Esophagus (tissue), 2 donors: ENCODE measurements at regions not wholly inside any gene's neighbourhood (a gene's known extent, or its start where the extent isn't known, plus 50 kb on each side); places are given as distances from the start of the nearest gene placed in this dataset.

Experiments used
- H3K27ac ChIP-seq, 2 donors: one replicate each; pipeline ENCODE4 v1.5.1; 2013; ENCODE audit warnings: low read depth in 2 of 2, mild to moderate bottlenecking in 2 of 2, inconsistent platforms in 1 of 2, low read length in 1 of 2, moderate library complexity in 1 of 2
- H3K27me3 ChIP-seq, 2 donors: one replicate each; pipeline ENCODE4 v1.6.1; 2013; ENCODE audit warnings: low read length in 2 of 2, control low read depth in 1 of 2, mild to moderate bottlenecking in 1 of 2; ENCODE audit not compliant: insufficient read depth in 2 of 2, control insufficient read depth in 1 of 2
- H3K36me3 ChIP-seq, 2 donors: one replicate each; pipeline ENCODE4 v1.6.1; 2013; ENCODE audit warnings: low read length in 1 of 2; ENCODE audit not compliant: control insufficient read depth in 2 of 2, insufficient read depth in 2 of 2
- H3K4me1 ChIP-seq, 2 donors: one replicate each; pipeline ENCODE4 v1.6.1; 2013; ENCODE audit warnings: low read length in 1 of 2; ENCODE audit not compliant: control insufficient read depth in 2 of 2, insufficient read depth in 2 of 2
- H3K4me3 ChIP-seq, 2 donors: one replicate each; pipeline ENCODE4 v1.5.1; 2013; ENCODE audit warnings: low read length in 2 of 2, mild to moderate bottlenecking in 2 of 2, low read depth in 1 of 2, moderate library complexity in 1 of 2
- H3K9me3 ChIP-seq, 2 donors: one replicate each; pipeline ENCODE4 v1.6.1; 2013; ENCODE audit warnings: mild to moderate bottlenecking in 2 of 2, low read depth in 1 of 2, low read length in 1 of 2, moderate library complexity in 1 of 2; ENCODE audit not compliant: control insufficient read depth in 2 of 2, insufficient read depth in 1 of 2
- WGBS, 2 donors: extraction: QIAGEN DNeasy Blood & Tissue Kit; methylation state at CpG; one replicate each; pipeline ENCODE4 v1.1.7; 2013; 5-methylcytosine and 5-hydroxymethylcytosine counted together
- donor health status: healthy with polysubstance abuse.
- donor health status: Bipolar disorder and iron deficiency.

DNA sequence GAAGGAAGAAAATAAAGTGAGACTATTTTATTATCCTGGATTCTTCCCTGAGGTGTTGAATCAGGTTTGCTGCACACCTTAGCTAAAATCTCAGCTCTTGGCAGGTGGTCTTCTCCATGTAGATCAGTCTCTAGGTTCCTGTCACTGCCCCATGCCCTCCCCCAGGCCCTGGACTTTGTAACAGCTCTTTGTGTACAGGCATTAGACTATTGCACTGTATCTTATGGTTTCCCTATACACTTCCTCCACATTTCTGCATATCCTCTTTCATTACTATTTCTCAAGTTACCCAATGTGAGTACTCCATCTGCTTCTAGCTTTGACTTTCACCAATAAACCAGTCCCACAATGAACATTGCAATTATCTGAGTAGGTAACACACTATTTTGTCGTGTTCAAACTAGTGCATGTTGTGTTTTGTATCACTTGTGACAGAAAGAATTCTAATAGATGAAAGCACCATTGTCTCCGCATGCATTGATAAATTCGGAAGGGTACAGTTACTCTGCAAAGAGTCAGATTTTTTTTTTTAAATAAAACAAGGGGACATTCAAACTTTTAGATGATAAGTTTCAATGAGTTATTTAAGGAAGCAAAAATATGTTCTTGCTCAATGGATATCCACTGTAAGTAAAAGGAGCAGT lies 1348.7 kb upstream of the C9orf72 start:
- H3K4me1 ChIP-seq = no peaks in the 10 kb centered on the region
- H3K4me3 ChIP-seq = no peak overlapping the region
- 74 to 86% methylated on average over 3 of the region's 3 CpGs for WGBS, 2 donors

DNA sequence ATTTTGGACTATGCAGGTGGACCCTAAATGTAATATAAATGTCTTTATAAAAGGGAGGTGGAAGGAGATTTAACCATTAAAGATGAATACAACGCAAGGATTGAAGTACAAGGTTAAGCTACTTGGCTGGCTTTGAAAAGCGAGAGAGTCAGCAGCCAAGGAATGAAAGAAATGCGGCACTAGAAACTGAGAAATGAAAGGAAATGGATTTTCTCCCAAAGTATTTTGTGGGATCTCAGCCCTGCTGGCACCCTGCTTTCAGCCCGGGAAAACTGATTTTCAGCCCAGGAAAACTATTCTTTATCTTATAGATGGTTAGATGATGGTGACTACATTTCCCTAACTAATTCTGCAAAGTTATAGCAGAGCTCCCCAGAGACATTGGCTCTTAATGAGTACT lies 1349.6 kb upstream of the C9orf72 start:
- 59 to 60% methylated on average over 4 of the region's 4 CpGs for whole genome bisulfite sequencing, 2 donors
- no peaks in the 10 kb centered on the region for H3K9me3 ChIP-seq

More for the DNA sequence above, 1348.7 kb upstream of the C9orf72 start:
- H3K36me3 ChIP-seq = no peaks in the 10 kb centered on the region
- no peaks in the 10 kb centered on the region for H3K9me3 ChIP-seq
- H3K27ac ChIP-seq = no peak overlapping the region
- peaks cover 0 to 3% of the 10 kb centered on the region in 2 donors for H3K27me3 ChIP-seq

DNA sequence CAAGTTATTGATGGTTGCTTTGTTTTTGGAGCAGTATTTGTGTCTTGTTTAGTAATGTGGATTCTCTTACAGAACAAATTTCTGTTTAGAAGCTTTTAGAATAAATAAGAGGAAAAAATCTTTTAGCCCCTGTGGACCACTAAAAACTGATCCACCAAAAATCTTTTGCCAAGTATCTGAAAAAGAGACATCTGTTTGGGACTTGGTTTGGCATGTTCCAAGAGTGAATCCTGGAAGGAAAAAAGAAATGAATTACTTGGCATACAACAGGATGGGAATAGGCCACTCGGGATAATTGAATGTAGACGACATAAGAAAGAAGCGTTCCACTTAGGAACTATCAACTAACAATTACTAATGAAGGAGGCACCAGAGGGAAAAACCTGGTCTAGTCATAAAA lies 1350.1 kb upstream of the C9orf72 start:
- Histone ChIP-seq H3K9me3 (no peaks in the 10 kb centered on the region), H3K4me3 (no peak overlapping the region), H3K27me3 (peaks cover 0 to 3% of the 10 kb centered on the region in 2 donors), H3K4me1 (no peaks in the 10 kb centered on the region), H3K36me3 (no peaks in the 10 kb centered on the region), H3K27ac (no peak overlapping the region)
- WGBS, 2 donors = 57 to 76% methylated on average over 3 of the region's 3 CpGs

More for the DNA sequence above, 1349.6 kb upstream of the C9orf72 start:
- Histone ChIP-seq H3K36me3 (no peaks in the 10 kb centered on the region), H3K27me3 (peaks cover 0 to 3% of the 10 kb centered on the region in 2 donors), H3K27ac (no peak overlapping the region), H3K4me3 (no peak overlapping the region), H3K4me1 (no peaks in the 10 kb centered on the region)

DNA sequence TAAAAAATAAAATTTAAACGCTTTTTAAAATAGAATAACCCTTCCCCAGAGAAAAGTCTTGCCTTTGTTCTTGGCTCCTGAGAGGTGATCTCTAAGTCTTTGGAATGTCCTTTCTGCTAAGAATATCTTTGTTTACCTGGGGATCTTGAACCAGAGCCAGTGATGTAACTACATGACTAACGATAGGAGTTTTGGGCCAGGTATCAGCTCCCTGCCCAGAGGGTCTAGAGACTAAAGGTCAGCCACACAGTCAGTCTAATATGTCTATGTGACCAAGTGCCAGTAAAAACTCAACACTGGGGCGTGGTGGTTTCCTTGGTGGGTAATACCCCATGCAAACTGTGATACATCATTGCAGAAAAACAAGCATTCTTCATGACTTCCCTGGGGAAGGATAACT lies 1351.9 kb upstream of the C9orf72 start:
- Histone ChIP-seq H3K36me3 (no peaks in the 10 kb centered on the region), H3K9me3 (no peaks in the 10 kb centered on the region), H3K4me3 (no peak overlapping the region), H3K27ac (no peak overlapping the region), H3K4me1 (no peaks in the 10 kb centered on the region), H3K27me3 (peaks cover 0 to 3% of the 10 kb centered on the region in 2 donors)
- 68 to 70% methylated on average over 3 of the region's 3 CpGs for WGBS, 2 donors

DNA sequence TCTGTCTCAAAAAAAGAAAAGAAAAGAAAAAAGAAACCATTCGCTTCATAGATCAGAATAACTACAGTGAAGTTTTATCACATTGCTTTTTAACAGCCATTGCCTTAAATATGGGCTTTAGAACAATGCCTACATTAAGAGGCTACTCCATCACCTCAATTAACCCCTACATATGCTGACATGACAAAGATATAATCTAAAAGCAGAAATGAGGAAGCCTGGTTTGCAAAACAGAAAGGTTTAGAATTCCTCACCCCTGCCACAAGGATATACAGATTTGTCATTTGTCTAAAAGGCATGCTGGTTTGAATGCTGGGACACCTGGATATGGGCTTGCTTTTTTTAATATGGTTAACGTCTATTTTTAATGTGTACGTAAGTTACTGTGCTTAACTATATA lies 1353.0 kb upstream of the C9orf72 start:
- no peaks in the 10 kb centered on the region for H3K4me1 ChIP-seq
- no peak overlapping the region for H3K27ac ChIP-seq
- 77 to 84% methylated on average over 3 of the region's 3 CpGs for WGBS, 2 donors
- H3K36me3 ChIP-seq = no peaks in the 10 kb centered on the region
- no peak overlapping the region for H3K4me3 ChIP-seq
- no peaks in the 10 kb centered on the region for H3K9me3 ChIP-seq
- peaks cover 0 to 3% of the 10 kb centered on the region in 2 donors for H3K27me3 ChIP-seq

DNA sequence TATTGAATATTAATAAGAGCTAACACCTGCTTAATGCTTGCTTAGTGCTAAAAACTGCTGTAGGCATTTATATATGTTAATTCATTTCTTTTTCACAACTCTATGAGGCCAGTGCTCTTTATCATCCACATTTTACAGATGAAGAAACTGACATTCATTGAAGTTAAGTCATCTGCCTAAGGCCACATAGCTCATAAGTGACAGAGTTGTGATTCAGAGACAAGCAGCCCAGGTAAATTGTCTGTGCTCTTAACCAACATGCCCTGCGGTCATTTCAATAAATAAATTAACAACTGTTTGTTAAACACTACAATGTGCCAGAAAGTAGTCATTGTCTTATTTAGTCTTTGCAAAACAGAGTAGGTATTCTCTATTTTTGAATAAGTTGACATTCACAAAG lies 1354.4 kb upstream of the C9orf72 start:
- 47 to 50% methylated on average over 1 of the region's 1 CpG for WGBS, 2 donors
- Histone ChIP-seq H3K4me1 (no peaks in the 10 kb centered on the region), H3K27me3 (peaks cover 0 to 3% of the 10 kb centered on the region in 2 donors), H3K36me3 (no peaks in the 10 kb centered on the region), H3K9me3 (no peaks in the 10 kb centered on the region), H3K27ac (no peak overlapping the region), H3K4me3 (no peak overlapping the region)

DNA sequence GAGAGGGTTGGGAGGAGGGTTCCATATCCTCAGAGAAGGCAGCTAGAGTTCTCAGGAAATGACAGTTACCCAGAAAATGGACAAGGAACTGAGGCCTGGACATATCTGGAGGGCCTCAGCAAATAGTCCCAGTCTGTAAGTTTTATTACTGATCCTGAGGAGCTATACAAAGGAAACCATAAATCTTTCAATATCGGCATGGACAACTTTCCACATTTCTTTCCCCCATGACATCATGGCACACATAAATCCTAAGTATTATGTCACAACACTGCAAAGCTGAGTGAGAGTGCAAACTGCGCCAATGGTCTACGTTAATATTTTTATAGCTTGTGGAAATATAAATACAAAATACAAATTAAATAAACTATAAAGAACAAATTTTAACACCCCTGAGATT lies 1356.2 kb upstream of the C9orf72 start:
- Histone ChIP-seq H3K4me3 (no peak overlapping the region), H3K9me3 (no peaks in the 10 kb centered on the region), H3K36me3 (no peaks in the 10 kb centered on the region), H3K27me3 (no peaks in the 10 kb centered on the region), H3K4me1 (no peaks in the 10 kb centered on the region), H3K27ac (no peak overlapping the region)
- WGBS, 2 donors = 73 to 74% methylated on average over 3 of the region's 3 CpGs

DNA sequence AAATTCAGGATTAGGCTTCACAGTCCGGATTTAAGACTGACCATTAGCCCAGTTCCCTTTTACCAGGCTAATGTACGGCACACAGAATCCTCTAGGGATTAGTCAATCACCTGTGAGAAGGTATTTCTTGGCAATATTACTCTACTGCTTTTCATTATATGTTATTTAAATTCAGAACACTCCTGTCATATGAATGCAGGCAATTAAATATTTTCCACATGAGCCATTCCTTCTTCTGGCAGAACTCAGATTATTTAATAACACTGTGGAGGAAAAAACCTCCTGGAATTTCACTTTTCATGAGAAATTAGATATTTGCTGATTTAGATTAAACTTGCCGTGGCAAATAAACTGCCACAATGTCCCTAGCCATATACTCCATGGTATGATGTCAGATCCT lies 1357.5 kb upstream of the C9orf72 start:
- no peaks in the 10 kb centered on the region for H3K36me3 ChIP-seq
- H3K27me3 ChIP-seq = no peaks in the 10 kb centered on the region
- no peaks in the 10 kb centered on the region for H3K9me3 ChIP-seq
- no peaks in the 10 kb centered on the region for H3K4me1 ChIP-seq
- WGBS, 2 donors = 72 to 80% methylated on average over 3 of the region's 3 CpGs
- no peak overlapping the region for H3K4me3 ChIP-seq
- no peak overlapping the region for H3K27ac ChIP-seq

DNA sequence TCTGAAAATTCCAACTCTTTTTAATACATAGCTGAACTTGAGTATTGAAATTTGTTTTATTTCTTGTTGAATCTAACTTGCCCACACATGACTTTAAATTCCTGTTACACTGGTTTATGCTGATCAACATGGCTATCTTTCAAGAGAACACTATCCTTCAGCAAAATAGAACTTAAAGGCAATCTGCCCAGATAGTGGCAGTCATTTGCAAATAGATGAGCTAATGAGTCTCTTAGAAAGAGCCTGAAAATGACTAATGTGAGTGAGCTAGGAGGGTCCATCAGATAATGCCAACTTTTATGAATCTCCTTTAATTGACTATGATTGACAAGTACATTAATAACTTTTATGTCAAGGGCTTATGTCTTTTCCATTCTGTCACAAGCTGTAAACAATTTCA lies 1360.8 kb upstream of the C9orf72 start:
- H3K27ac ChIP-seq = no peak overlapping the region
- no peaks in the 10 kb centered on the region for H3K4me1 ChIP-seq
- no peak overlapping the region for H3K4me3 ChIP-seq
- H3K9me3 ChIP-seq = no peaks in the 10 kb centered on the region
- H3K36me3 ChIP-seq = no peaks in the 10 kb centered on the region
- no peaks in the 10 kb centered on the region for H3K27me3 ChIP-seq

DNA sequence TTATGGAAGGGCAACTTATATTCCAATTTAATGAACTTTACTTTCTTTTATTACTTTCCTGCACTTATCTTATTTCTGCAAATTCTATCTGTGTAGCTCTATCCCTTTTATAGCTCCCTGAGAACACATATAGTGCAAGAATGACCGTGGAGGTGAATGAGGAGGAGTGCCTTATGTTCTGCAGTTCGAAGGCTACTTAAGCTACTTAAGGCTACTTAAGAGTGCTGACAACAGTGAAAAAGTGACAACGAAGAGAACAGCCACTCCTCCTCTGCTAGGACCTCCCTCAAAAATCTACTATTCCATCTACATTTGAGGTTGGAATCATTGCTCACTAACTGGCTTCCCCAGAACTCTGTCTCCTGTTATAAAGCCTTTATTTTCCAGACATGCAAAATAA lies 1365.7 kb upstream of the C9orf72 start:
- Histone ChIP-seq H3K27me3 (no peaks in the 10 kb centered on the region), H3K9me3 (no peaks in the 10 kb centered on the region), H3K4me3 (no peak overlapping the region), H3K27ac (no peak overlapping the region), H3K4me1 (no peaks in the 10 kb centered on the region), H3K36me3 (no peaks in the 10 kb centered on the region)
- WGBS, 2 donors = 29 to 33% methylated on average over 3 of the region's 3 CpGs
